PC-3 (cell line): ENCODE measurements at regions not wholly inside any gene's neighbourhood (a gene's known extent, or its start where the extent isn't known, plus 50 kb on each side); places are given as distances from the start of the nearest gene placed in this dataset.

Experiments used
- EZH2 ChIP-seq: fragments of 300-600 bp; sonication (generic); IDR thresholded peaks from one replicate; pipeline ENCODE4 v1.6.1; 2017; ENCODE audit warnings: antibody characterized with exemption, mild to moderate bottlenecking, low read length; ENCODE audit not compliant: unreplicated experiment
- EZH2phosphoT487 ChIP-seq: fragments of 300-600 bp; sonication (generic); IDR thresholded peaks from 2 replicates; pipeline ENCODE4 v1.6.1; 2018; ENCODE audit warnings: mild to moderate bottlenecking, antibody characterized with exemption, low read length, borderline replicate concordance
- TF ChIP-seq, protein P1 (sequence below): fragments of 300-600 bp; sonication (generic); conservative IDR thresholded peaks from 2 replicates; pipeline ENCODE4 v1.5.1; 2017; ENCODE audit warnings: antibody characterized with exemption, low read depth, mild to moderate bottlenecking, low read length

DNA sequence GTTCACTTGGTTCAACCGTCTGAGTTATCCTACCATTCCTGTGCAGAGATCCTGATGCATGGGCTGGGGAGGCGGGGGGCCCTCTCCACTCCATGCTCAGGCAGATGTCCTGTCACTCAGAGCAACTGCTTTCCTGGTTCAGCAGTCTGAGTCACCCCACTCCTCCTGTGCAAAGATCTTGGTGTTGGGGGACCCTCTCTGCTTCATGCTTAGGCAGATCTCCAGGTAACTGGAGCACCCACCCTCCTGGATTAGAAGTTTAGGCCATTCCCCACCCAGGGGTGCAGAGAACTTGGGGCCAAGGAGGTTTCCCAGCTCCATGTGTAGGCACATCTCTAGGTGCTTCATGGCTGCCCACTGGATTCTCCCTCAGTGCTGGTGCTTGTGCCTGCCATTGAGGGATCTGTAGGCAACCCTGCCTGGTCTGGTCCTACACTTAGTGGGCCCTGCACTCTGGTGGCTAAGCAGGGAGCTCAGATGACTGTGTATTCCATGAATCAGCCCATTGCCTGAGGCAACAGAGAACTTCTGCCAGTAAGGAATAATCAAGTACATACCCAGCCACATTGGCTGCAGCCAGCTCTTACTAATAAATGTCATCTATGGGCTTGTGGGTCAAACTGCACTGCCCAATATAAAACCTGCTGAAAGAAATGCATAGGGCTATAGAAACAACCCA lies 465.4 kb upstream of the THBS1 start:
- TF ChIP-seq EZH2phosphoT487 = no peak
- TF ChIP-seq, protein P1, sequence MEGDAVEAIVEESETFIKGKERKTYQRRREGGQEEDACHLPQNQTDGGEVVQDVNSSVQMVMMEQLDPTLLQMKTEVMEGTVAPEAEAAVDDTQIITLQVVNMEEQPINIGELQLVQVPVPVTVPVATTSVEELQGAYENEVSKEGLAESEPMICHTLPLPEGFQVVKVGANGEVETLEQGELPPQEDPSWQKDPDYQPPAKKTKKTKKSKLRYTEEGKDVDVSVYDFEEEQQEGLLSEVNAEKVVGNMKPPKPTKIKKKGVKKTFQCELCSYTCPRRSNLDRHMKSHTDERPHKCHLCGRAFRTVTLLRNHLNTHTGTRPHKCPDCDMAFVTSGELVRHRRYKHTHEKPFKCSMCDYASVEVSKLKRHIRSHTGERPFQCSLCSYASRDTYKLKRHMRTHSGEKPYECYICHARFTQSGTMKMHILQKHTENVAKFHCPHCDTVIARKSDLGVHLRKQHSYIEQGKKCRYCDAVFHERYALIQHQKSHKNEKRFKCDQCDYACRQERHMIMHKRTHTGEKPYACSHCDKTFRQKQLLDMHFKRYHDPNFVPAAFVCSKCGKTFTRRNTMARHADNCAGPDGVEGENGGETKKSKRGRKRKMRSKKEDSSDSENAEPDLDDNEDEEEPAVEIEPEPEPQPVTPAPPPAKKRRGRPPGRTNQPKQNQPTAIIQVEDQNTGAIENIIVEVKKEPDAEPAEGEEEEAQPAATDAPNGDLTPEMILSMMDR = no peak
- no peak for TF ChIP-seq EZH2
